ENCODE measurements at regions not wholly inside any gene's neighbourhood (a gene's known extent, or its start where the extent isn't known, plus 50 kb on each side); places are given as distances from the start of the nearest gene placed in this dataset.

- peak; percentile 89 for TF ChIP-seq MAFK (IDR thresholded peaks at IDR 0.05; ENCODE audit: low read depth, low read length)
- TF ChIP-seq NFE2L2 (IDR thresholded peaks at IDR 0.05; ENCODE audit: low read depth, low read length), result no peak
- no peak for TF ChIP-seq POLR2A (IDR thresholded peaks at IDR 0.05; ENCODE audit: low read depth, low read length)
- peak; percentile 15; the same call in 1 of the 2 replicates for TF ChIP-seq FOS (IDR thresholded peaks at IDR 0.05; ENCODE audit: low read depth, low read length)
- no peaks in the 10 kb centered on the region for H3K9me3 ChIP-seq (ENCODE audit: control insufficient read depth, insufficient read depth, low read length)
- no peaks in the 10 kb centered on the region for H3K27me3 ChIP-seq (ENCODE audit: control insufficient read depth, insufficient read depth, low read length)
- WGBS, 2 experiments (ENCODE audit: extremely low coverage in 2 of 2, insufficient read length in 1 of 2), result no CpG with 5 or more reads among the region's 4 CpGs
- H4K8ac ChIP-seq (ENCODE audit: low read depth in 2 of 2, low read length in 2 of 2), result no peak overlapping the region
- H3K79me1 ChIP-seq (ENCODE audit: low read depth in 1 of 2, low read length in 2 of 2), result no peaks in the 10 kb centered on the region
- H3K27ac ChIP-seq (ENCODE audit: insufficient read depth, low read length), result no peak overlapping the region
- H3K14ac ChIP-seq (replicated peaks; ENCODE audit: low read depth, low read length), result no peak overlapping the region
- H2AK9ac ChIP-seq (replicated peaks; ENCODE audit: low read depth, low read length, poor library complexity), result no peak overlapping the region
- no peak overlapping the region for H2BK20ac ChIP-seq (ENCODE audit: low read depth, low read length)
- DNase-seq, result peak; percentile 84
- no peak overlapping the region for H3K18ac ChIP-seq (ENCODE audit: low read depth, low read length)
- no peak overlapping the region for H2AFZ ChIP-seq (replicated peaks; ENCODE audit: low read length, poor library complexity)
- H2AK5ac ChIP-seq (ENCODE audit: low read depth, low read length), result no peak overlapping the region
- intact Hi-C loops (cut with micrococcal nuclease) (loop anchor here (10.0 kb wide), 1 partner anchor 339 kb away; no protein-coding TSS in a partner anchor), dilution Hi-C loops (cut with HindIII; ENCODE audit: low sequenced_read_pairs, unreplicated experiment) (no loop called here), in situ Hi-C loops (cut with MboI; ENCODE audit: low sequenced_read_pairs) (no loop called here)
- H4K20me1 ChIP-seq (ENCODE audit: insufficient read depth, low read length), result no peaks in the 10 kb centered on the region
- no peak overlapping the region for H2BK120ac ChIP-seq (ENCODE audit: low read depth, low read length)
- peak; percentile 74 for ATAC-seq (ENCODE audit: low read depth)
- H2BK5ac ChIP-seq (ENCODE audit: low read depth, low read length, poor library complexity, severe bottlenecking), result no peak overlapping the region
- no peaks in the 10 kb centered on the region for H3K36me3 ChIP-seq (ENCODE audit: control insufficient read depth, insufficient read depth, low read length)
- CTCF ChIA-PET, result no interaction called here
- no peak overlapping the region for H3K4me3 ChIP-seq (ENCODE audit: insufficient read depth, low read depth, low read length)
- no peak overlapping the region for H3K23ac ChIP-seq (ENCODE audit: low read depth, low read length)
- no peak overlapping the region for H4K91ac ChIP-seq (ENCODE audit: insufficient read depth, low read depth, low read length)
- H3K4me1 ChIP-seq (ENCODE audit: control insufficient read depth, insufficient read depth, low read length), result no peaks in the 10 kb centered on the region
- H3K4ac ChIP-seq (ENCODE audit: low read depth, low read length), result no peak overlapping the region
- no TSS peak for BruUV-seq (replicated peaks)
- no peak overlapping the region for H3K4me2 ChIP-seq (ENCODE audit: low read depth, low read length)
- no peak overlapping the region for H4K5ac ChIP-seq (ENCODE audit: low read depth, low read length)
- no peak overlapping the region for H3K9ac ChIP-seq (ENCODE audit: low read depth, low read length)
- no peaks in the 10 kb centered on the region for H3K9me1 ChIP-seq (ENCODE audit: insufficient read depth, low read length)
- no peak overlapping the region for H2BK15ac ChIP-seq (ENCODE audit: low read depth, low read length)
- no peak overlapping the region for H3K56ac ChIP-seq (ENCODE audit: extremely low read depth, insufficient read depth, low read length)
- POLR2A ChIA-PET (ENCODE audit: unreplicated experiment), result no interaction called here
These were observed 318.7 kb downstream of the PCDH18 start for GRCh38 chr4:137213372-137214173.

Measured in IMR-90 (cell line).